ENCODE measurements at regions not wholly inside any gene's neighbourhood (a gene's known extent, or its start where the extent isn't known, plus 50 kb on each side); places are given as distances from the start of the nearest gene placed in this dataset.
"Not testable (repeated sequence)": the region's sequence is repeated elsewhere in the genome, so short reads cannot be mapped to it uniquely, and the experiment has no call there.

DNA sequence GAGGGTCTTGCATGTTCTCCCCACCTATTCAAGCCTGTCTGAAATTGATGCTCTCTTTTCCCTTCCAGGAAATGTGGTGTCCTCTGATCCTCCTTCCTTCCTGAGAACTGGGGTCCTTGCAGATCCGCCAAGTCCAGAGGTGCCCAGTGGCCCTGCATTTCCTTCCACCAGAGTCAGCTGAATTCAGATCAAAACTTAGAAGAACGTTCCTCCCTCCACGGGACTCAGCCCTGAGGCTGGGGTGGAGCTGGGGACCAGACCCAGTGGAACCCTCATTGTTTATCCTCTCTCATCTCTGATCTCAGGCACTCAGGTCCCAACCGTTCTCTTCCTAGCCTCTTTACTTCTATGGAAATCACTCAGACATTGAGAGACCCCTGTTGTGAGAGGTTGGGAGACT is 477.3 kb downstream of the TSHZ3 start:
- no peak for DNase-seq (ENCODE audit: low read depth in 2 of 2)

DNA sequence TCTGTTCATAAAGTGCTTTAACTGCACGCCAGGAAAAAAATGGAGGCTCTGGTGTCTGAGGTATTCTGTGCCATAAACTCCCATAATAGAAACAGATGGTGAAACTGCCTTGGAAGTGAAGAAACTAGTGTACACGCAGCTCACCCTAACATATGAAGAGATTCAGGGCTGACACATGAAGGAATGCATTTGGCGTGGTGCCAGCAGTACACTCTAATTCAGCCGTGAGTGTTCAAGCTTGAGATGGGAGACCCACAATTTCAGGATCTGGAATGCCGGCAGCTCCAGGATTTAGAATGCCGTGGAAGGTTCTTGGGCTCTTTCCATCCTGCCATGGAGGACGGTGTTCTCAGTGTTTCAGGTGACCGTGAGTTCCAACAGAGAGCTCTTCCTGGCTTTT is 478.4 kb downstream of the TSHZ3 start:
- DNase-seq (ENCODE audit: low read depth in 2 of 2): no peak

DNA sequence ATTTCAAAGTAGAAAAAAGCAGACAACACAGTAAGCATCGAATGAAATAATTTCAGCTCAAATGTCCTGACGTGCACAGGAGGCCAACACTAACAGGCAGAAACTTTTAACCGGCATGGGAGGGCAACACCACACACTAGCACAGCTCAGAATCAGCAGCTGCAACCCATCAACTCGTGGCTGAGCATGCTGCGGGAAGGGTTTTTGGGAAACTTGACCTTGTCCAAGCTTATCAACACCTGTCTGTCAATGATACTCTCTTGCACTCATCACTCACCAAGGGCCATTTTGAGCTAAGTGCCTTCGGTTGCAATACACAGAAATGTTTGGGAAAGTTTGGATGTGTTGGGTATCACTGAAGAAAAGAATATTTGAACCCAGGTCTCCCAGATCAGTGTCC is 483.7 kb downstream of the TSHZ3 start:
- no peak for DNase-seq (ENCODE audit: low read depth in 2 of 2)

DNA sequence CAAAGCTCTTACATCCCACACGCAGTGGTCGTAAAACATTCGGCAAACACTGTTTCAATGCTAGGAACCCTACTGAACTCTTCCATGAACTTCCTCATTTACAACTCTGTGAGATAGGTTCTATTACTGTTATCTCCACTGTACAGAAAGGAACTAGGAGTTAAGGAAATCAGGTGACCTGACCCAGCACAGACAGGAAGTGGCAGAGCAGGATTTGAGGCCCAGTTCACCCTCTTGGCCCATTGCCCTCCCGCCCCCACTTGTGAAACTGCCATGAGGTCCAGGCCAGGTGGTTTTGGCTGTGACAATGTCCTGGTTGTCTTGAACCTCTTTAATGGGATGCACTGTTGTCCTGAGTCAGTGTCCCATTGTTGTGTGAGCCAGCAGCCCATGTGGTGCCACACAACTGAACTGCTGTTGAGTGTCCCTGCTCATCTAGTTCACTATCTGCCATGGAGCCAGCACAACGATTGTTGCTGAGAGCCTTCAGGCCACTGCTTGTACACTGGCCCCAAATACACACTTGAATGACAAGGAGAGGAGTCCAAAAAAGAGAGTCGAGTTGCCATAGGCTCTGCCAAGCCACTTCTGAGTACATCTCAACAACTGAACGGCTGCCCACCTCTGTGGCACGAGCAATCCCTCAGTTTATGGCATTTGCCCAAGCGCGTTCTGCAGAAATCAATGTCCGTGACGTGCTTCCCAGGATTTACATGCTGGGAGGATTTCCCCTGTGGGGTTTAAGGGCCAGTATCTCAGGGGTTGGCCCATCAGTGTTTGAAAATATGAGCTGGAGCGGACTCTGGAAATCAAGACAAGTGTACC is 484.6 kb downstream of the TSHZ3 start:
- DNase-seq (ENCODE audit: low read depth in 2 of 2): no peak

DNA sequence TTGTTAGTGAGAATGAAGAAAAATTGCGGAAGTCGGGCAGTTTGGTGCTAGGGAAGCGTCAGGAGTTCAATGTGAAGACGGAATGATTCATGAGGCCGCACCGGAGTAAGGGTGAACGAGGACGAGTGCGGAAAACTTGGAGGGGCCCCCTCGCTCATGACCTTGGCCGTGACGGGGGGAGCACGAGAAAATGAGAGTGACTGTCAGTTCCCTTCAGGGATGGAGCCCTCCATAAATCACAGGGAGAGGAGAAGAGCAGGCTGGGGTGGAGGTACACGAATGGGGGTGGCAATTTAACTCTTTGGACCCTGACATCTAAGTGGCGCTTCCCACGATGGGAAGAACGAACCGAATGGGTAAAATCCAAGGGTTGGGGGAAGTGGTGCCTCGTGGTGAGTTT is 486.4 kb downstream of the TSHZ3 start:
- no peak for DNase-seq (ENCODE audit: low read depth in 2 of 2)

DNA sequence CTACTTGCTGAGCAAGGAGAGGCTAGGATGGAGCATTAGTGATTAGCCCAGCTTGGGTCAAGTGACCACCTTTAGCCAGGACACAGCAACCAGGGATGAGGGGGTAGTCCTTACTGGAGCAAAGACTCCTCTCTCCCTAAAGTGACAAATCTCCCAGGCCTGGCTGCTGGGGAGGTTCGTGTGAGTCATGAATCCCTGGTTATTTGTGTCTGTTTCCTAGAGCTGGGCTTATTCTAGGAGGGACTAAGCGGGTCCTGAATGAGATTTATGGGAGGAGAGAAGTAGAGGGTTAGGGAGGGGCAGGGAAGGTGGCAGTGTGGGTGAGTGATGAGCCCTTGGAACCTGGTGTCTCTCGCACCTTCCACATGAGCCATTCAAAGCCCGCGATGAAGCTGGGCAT is 487.3 kb downstream of the TSHZ3 start:
- DNase-seq (ENCODE audit: low read depth in 2 of 2): no peak

DNA sequence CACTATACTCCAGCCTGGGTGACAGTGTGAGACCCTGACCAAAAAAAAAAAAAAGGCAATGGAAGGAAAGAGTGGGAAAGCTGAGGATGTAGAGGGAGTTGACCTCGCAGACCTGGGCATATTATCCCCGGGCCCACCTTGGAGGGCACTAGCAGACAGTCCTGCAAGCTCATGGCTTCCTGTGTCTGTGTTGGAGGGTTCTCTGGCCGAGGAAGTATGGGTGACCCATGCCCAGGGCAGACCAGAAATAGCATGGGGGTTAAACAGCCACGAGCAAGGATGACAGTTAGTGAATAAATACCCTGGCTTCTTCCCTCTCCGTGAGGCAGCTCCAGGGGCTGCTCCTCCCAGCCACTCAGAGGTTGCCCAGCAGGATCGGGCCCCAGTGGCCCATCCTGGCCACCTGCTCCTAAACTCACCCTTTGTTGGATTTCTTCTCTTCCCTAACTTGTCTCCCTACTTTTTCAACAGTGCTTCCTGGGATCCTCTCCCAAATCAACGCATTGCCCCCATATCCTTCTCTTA is 485.8 kb downstream of the ZNF536 start:
- no peak for DNase-seq (ENCODE audit: low read depth in 2 of 2)

DNA sequence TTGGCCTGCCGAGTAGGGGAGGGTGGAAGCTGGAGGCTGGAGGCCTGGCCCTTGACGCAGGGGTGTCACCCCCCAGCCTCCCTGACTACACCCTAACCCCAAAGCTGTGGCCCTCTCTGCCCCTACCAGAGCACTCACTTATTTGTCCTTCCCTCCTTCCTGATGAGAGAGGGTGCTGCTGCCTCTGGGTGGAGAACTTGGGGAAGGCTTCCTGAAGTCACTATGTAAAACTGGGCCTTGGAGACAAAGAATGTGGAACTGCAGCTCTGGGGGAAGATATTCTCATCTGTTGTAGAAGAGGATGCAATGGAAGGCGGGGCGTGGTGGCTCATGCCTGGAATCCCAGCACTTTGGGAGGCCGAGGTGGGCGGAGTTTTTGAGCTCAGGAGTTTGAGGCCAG is 485.2 kb downstream of the ZNF536 start:
- DNase-seq (ENCODE audit: low read depth in 2 of 2): no peak

DNA sequence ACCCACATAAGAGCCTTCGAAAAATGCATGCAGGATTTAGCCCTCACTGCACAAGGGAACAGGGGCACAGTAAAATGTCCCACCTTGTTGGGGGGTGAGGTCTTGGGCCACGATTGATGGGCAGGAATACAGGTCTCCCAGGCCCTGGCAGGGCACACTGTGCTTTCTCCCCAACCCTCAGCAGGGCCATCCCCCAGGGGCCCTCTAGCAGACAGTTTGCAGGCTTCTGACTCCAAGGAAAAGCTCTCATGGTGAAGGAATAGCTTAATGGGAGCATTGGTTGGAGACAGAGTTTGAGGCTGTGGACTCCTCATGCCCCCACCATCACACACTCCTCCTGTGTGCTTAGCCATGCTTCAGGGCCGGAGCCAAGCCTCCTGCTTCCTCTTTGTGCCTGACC is 484.6 kb downstream of the ZNF536 start:
- no peak for DNase-seq (ENCODE audit: low read depth in 2 of 2)

DNA sequence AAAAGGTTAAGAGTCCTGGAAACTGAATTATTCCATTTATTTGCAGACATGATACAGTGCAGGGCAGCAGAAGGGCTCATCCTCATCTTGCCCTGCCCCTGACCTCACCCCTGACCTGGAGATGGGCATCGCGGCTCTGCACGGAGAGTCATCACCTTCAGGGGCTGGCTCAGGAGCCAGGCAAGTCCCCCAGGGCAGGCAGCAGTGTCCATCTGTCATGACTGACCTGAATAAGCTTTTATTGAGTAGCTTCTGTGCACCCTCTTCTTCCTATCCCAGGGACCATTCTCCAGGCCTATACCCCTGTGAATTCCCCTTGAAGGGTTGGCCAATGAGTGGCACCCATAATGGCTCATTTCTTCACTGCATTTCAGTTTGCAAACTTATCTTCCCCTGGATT is 484.2 kb downstream of the ZNF536 start:
- DNase-seq (ENCODE audit: low read depth in 2 of 2): no peak

DNA sequence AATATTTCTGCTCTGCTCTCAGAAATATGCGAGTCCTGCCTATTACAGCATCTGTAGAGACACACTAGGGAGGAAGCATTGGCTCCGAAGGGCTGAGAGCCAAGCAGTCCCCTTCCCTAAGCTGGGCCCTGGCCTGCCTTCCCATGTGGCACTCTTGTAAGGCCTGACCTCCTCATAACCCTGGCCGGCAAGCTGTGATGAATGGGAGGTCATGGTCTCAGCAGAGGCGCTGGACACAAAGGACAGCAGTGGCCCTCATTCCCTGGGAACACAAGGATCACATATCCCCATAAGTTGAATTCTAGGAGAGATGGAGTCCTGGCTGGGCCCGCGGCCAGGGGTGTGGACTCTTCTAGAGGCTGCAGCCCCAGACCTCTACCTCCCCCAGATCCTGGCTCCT is 483.3 kb downstream of the ZNF536 start:
- DNase-seq (ENCODE audit: low read depth in 2 of 2): no peak

DNA sequence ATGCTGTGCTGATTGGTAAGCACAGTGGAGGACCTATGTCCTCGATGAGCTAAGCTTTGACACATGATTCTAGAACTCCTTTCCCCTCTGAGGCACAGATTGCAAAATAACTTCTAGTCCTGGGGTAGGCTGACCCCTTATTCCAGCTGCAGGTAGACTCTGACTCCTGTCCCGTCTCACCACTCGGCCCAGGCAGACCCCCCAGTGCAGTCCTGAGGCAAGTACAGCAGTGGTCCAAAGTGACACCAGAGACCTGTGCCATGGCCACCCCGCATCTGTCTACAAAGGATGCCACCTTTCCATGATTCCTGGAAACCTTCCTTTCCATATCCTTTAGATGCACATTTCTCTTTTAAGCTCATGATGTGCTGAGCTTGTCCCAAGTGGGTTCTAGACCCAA is 482.5 kb downstream of the ZNF536 start:
- DNase-seq (ENCODE audit: low read depth in 2 of 2): no peak

DNA sequence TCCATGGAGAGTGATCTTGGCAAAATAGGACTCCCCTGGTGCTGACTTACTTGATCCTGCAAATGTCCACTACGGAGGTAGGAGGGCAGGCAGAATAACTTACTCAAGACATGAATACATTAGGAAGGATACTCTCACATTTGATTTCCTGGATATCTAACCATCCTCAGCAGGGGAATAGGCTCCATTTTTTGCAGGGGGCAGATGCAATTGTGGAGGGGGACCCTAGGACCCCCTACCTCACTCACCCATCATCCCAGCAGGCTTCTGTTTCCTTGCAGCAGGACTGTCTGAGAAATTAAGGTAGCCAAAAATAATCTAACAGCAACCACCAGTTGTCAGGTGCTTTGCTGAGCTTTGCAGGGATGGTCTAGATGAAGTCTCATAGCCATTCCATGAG is 482.0 kb downstream of the ZNF536 start:
- no peak for DNase-seq (ENCODE audit: low read depth in 2 of 2)

DNA sequence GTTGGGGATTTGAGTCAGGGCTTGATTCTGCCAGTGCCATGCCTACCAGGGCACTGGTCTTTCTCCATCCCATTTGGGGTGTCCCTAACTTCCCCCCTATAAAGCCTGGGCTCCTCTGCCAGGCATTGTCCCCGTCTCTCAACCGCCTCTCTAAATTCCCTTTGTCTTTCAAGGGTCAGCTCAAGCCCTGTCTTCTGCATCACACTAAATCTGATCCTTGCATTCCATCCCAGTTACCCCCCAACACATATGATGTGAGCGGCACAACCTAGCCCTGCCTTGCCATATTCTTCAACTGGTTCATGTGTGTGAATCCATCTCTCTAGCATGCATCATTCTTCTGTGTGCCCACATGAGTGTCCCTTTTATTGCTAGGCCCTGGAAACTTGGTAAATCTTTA is 480.9 kb downstream of the ZNF536 start:
- no peak for DNase-seq (ENCODE audit: low read depth in 2 of 2)

DNA sequence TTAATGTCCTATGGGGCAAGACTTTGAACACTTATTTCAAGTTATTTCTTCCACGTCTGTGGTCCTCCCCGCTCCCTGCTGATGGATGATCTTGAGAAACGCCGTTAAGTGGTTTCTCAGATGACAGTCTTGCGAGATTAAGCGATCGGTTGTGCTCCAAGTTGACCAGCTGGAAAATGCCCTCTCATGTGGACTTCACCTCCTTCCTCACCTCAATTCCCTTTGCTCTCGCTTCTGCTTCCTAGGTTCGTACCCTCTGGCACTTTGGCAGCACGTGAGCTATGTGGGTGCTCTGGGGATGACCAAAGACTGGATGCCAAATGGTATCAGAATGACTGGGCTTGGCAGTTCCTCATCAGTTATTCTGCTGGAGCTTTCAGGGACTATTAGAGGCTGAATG is 480.0 kb downstream of the ZNF536 start:
- no peak for DNase-seq (ENCODE audit: low read depth in 2 of 2)

DNA sequence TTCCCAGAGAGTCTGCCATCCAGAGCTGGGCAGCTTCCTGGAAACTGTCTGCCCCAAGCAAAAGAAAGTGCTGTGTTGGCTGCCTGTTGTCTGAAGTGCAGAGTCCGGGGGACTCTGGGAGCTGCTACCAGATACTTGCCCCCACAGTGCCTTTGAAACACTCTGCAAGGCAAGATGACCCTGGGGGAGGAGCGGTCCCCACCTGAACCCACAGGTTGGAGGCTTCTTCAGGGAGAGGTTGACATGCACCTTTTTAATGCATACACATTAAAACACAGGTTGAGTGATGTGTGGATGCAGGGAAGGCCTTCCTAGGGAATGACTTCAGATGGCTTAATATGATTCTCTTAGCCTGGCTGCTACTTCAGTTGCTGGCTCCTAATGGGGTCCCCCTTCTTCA is 479.5 kb downstream of the ZNF536 start:
- no peak for DNase-seq (ENCODE audit: low read depth in 2 of 2)

DNA sequence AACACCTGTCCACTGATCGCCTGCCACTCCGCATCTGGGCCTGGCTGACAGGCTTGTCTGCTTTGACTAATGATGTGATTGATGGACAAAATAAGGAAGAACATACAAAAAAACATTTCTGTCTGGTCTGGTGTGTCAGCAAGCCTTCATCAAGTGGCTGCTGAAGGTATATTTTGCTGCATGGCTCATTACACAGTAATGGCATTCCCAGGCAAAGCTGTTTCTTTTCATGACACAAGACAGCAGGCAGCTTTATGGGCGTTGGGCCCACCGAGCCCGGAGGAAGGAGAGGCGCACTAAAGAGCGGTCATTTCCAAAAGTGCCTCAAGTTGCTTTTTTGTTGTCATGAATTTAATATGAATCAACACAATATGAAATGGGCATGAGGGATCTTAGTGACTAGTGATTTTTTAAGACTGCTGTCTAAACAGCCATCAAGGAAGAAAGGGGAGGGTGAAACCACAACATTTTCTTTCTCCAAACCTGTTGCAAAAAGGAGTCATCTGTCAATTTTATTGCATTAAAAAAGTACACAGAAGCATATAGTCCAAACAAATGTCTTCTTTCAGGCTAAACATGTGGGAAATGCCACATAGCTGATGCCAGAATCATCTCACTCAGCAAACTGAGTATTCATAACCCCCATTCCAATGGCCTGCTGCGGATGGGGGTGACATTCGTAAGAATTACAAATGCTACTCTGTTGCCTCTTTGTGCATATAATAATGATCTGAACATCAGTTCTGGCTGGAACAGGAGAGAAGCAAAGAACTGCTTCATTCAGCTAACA is 476.6 kb downstream of the ZNF536 start:
- DNase-seq (ENCODE audit: low read depth in 2 of 2): no peak

DNA sequence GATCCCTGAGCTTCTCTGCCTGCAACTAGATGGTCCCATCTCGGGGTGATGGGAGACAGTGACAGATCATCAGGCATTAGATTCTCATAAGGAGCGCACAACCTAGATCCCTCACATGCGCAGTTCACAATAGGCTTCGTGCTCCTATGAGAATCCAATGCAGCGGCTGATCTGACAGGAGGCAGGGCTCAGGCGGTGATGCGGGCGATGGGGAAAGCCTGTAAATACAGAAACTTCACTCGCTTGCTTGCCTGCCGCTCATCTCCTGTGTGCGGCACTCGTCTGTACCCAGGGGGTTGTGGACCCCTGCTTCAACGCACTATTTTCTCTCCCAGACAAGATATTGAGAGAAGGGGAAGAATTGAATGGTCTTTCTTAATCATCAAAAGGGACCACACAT is 473.9 kb downstream of the ZNF536 start:
- no peak for DNase-seq (ENCODE audit: low read depth in 2 of 2)

DNA sequence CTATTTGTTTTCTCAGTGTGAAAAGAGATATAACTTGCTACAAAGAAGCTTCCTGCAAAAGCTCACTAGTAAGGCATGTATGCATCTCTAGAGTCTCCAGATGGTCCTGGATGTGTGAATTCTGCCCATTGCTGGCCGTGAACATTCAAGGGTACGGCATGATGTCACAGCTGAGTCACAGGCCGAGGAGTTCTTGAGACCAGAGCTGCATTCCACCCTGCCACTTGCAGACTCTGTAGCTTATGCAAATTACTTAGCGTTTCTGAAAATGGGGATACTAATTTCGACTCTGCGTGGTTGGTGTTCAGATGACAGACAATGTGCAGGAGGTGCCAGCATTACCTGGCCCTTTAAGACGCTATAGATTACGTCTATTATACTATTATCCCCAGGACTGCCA is 470.7 kb downstream of the ZNF536 start:
- DNase-seq (ENCODE audit: low read depth in 2 of 2): no peak

DNA sequence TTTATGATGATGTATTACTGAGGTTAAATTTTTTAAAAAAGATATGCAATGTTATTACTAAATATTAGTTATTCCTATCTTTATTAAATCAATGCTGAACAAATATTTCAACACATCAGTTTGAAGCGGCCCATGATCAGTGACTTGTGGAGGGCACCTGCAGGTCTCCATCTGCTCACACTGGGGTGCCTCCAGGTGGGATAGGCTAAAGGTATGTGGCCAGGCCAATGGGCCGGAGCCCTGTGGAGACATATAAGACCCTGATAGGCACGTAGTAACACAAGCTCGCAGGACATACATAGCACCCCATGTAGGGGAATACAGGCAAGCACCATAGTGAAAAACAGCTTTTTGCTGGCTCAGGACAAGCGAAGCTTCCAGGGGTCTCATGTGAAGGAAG is 469.8 kb downstream of the ZNF536 start:
- no peak for DNase-seq (ENCODE audit: low read depth in 2 of 2)

DNA sequence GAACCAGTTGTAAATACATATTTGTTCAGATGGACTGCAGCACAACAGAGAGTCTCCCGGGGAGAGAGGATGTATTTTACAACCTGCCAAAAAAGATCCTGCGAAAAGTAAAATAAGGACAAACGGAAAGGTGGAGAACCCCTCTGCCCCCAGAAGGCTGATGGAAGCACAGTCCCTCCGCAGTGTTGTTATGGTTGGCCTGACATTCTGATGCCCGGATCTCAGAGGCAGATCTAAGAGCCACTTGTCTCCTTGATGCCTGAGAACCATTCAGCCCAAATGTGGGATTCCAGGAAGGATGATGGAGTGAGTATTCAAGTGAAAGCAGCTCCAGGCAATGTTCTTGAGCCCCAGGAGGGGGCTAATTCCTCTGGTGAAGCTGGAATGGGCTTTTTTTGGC is 458.7 kb downstream of the ZNF536 start:
- DNase-seq (ENCODE audit: low read depth in 2 of 2): no peak

DNA sequence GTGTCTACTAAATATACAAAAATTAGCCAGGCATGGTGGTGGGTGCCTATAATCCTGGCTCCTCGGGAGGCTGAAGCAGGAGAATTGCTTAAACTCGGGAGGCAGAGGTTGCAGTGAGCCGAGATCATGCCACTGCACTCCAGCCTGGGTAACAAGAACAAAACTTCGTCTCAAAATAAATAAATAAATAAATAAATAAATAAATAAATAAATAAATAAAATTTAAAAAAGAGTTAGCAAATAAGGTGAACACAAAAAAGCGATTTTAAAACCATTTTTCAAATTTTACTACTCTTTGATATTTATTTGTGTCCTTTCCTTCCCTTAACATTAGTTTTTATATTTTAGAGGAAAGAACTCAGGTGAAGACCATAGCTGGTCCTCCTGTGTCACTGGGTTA is 453.3 kb downstream of the ZNF536 start:
- DNase-seq (ENCODE audit: low read depth in 2 of 2): not testable (repeated sequence)

DNA sequence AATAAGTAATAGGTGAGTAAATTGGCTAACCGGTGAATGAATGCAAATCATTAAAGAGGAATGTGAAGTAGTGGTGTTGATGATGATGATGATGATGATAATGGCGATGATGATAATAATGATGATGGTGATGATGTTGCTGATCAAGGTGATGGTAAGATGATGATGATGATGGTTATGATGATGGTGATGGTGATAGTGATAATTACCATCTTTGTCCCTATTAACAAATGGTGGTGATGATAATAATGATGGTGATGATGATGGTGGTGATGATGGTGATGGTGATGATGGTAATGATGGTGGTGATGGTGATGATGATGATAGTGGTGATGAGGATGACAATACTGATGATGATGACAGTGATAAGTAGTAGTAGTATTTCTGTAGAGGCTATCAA is 452.6 kb downstream of the ZNF536 start:
- no peak for DNase-seq (ENCODE audit: low read depth in 2 of 2)
